ENCODE measurements at regions not wholly inside any gene's neighbourhood (a gene's known extent, or its start where the extent isn't known, plus 50 kb on each side); places are given as distances from the start of the nearest gene placed in this dataset.

DNA sequence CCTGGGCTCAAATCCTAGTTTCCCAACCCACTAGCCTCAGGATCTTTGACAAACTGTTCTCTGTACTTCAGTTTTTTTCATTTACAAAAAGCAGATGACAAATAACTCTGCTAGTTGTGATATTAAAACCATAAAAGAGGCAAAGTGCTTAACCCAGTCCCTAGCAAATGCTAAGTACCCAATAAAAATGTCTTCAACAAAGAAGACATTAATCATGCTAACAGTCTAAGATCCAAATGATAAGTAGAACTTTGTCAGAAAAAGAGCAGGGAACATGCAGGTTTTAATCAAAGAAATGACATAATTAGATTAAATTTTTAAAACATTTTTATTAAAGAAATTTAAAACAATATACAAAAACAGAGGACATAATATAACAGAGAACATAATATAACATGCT is 203.0 kb upstream of the ADRA1B start:
- H3K4me1 Mint-ChIP-seq, result peaks cover 14% of the 10 kb centered on the region
- TF ChIP-seq CTCF (IDR thresholded peaks at IDR 0.05; ENCODE audit: unreplicated experiment), result no peak
- H3K9me3 Mint-ChIP-seq, result peaks cover 26% of the 10 kb centered on the region
- H3K27me3 Mint-ChIP-seq (ENCODE audit: low read depth), result no peaks in the 10 kb centered on the region
- DNase-seq (ENCODE audit: low spot score in 2 of 2, unreplicated experiment in 2 of 2), result no peak
- no peak overlapping the region for H3K4me3 Mint-ChIP-seq
- no peak overlapping the region for H3K27ac Mint-ChIP-seq
- no peaks in the 10 kb centered on the region for H3K36me3 Mint-ChIP-seq

- no peaks in the 10 kb centered on the region for H3K36me3 Mint-ChIP-seq
- no peak for DNase-seq (ENCODE audit: low spot score in 2 of 2, unreplicated experiment in 2 of 2)
- H3K27ac Mint-ChIP-seq, result no peak overlapping the region
- H3K4me1 Mint-ChIP-seq, result peaks cover 14% of the 10 kb centered on the region
- peaks cover 26% of the 10 kb centered on the region for H3K9me3 Mint-ChIP-seq
- TF ChIP-seq CTCF (IDR thresholded peaks at IDR 0.05; ENCODE audit: unreplicated experiment), result no peak
- H3K4me3 Mint-ChIP-seq, result no peak overlapping the region
- no peaks in the 10 kb centered on the region for H3K27me3 Mint-ChIP-seq (ENCODE audit: low read depth)
These were observed 202.5 kb upstream of the ADRA1B start for GRCh38 chr5:159713773-159714172.

DNA sequence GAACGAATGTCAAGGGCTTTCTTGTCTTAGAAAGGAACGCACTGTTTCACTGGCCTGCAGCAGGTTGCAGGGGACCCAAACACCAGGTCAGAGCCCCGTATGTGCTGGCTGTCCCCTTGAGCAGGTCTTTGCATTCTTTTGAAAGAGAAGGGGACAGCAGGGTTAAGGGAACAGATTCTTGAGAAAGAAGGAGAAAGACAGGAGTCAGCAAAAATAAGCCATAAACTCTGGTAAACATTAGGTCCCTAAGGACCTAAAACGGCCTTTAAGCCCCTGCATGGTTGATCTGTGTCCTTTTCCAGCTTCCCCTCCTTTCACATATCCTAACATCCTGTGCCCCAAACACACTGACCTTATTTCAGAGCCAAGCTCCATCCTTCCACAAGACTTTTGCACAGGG is 190.8 kb upstream of the ADRA1B start:
- no peak for DNase-seq (ENCODE audit: low spot score in 2 of 2, unreplicated experiment in 2 of 2)
- H3K36me3 Mint-ChIP-seq, result no peaks in the 10 kb centered on the region
- H3K27ac Mint-ChIP-seq, result no peak overlapping the region
- H3K4me1 Mint-ChIP-seq, result peaks cover 2% of the 10 kb centered on the region
- H3K9me3 Mint-ChIP-seq, result no peaks in the 10 kb centered on the region
- TF ChIP-seq CTCF (IDR thresholded peaks at IDR 0.05; ENCODE audit: unreplicated experiment), result no peak
- H3K4me3 Mint-ChIP-seq, result no peak overlapping the region
- peaks cover 3% of the 10 kb centered on the region for H3K27me3 Mint-ChIP-seq (ENCODE audit: low read depth)

DNA sequence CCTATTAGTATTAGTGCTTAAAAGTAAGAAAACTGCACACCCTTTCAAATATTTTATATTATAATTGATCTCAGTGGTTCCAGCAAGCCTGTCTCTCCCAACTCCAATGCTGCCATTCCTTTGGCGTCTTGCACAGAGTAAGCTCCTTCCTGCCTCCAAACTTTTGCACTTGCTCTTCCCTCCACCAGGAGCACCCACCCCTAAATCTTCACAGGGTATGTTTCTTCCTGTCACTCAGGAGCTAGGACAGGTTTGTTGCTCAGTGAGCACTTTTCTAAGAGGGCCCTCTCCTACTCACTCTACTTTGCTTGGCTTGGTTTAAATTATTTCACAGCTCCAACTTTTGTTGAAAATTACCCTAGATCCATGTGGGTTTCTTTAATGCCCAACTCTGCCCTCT is 189.1 kb upstream of the ADRA1B start:
- H3K27ac Mint-ChIP-seq, result no peak overlapping the region
- no peak overlapping the region for H3K4me3 Mint-ChIP-seq
- no peak for TF ChIP-seq CTCF (IDR thresholded peaks at IDR 0.05; ENCODE audit: unreplicated experiment)
- DNase-seq (ENCODE audit: low spot score in 2 of 2, unreplicated experiment in 2 of 2), result no peak
- no peaks in the 10 kb centered on the region for H3K9me3 Mint-ChIP-seq
- peaks cover 3% of the 10 kb centered on the region for H3K27me3 Mint-ChIP-seq (ENCODE audit: low read depth)
- H3K4me1 Mint-ChIP-seq, result peaks cover 2% of the 10 kb centered on the region
- no peaks in the 10 kb centered on the region for H3K36me3 Mint-ChIP-seq

DNA sequence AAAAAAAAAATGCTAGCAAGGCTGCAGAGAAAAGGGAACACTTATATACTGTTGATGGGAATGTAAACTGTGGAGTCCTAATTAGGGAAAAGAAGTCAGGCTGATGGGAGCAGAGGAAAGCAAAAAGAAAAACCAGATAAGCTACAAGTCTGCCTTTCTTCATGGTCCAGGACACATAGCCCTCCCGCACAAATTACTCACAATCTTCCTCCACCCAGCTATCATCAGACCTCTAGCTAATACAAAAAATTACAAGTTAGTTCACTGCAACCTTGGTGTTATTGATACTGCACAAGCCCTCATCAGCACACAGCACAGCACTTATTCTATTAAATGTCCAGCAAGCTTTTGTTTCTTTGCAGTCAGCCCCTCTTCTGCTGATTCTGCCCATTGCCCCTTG is 186.0 kb upstream of the ADRA1B start:
- Mint-ChIP-seq H3K4me1 (no peaks in the 10 kb centered on the region), H3K4me3 (no peak overlapping the region), H3K27me3 (ENCODE audit: low read depth) (peaks cover 3% of the 10 kb centered on the region), H3K36me3 (no peaks in the 10 kb centered on the region), H3K9me3 (no peaks in the 10 kb centered on the region), H3K27ac (no peak overlapping the region)
- TF ChIP-seq CTCF (IDR thresholded peaks at IDR 0.05; ENCODE audit: unreplicated experiment), result no peak
- DNase-seq (ENCODE audit: low spot score in 2 of 2, unreplicated experiment in 2 of 2), result no peak

GRCh38 chr5:159732220-159732619 is 184.1 kb upstream of the ADRA1B start:
- peaks cover 3% of the 10 kb centered on the region for H3K27me3 Mint-ChIP-seq (ENCODE audit: low read depth)
- DNase-seq (ENCODE audit: low spot score in 2 of 2, unreplicated experiment in 2 of 2), result no peak
- no peak overlapping the region for H3K4me3 Mint-ChIP-seq
- no peaks in the 10 kb centered on the region for H3K4me1 Mint-ChIP-seq
- H3K9me3 Mint-ChIP-seq, result no peaks in the 10 kb centered on the region
- no peak overlapping the region for H3K27ac Mint-ChIP-seq
- TF ChIP-seq CTCF (IDR thresholded peaks at IDR 0.05; ENCODE audit: unreplicated experiment), result no peak
- H3K36me3 Mint-ChIP-seq, result no peaks in the 10 kb centered on the region

Measured in mesothelial cell of epicardium (in vitro differentiated cells).